Stimulated activated CD4-positive, alpha-beta T cell treated with anti-CD3 and anti-CD28 coated beads, Interleukin-2, amount 100 ng/mL, for 24 hours (primary cell): ENCODE measurements at regions not wholly inside any gene's neighbourhood (a gene's known extent, or its start where the extent isn't known, plus 50 kb on each side); places are given as distances from the start of the nearest gene placed in this dataset.
"Not testable (repeated sequence)": the region's sequence is repeated elsewhere in the genome, so short reads cannot be mapped to it uniquely, and the experiment has no call there.

ENCODE experiments used
- DNase-seq, 2 donors: peaks; one replicate each; pipeline ENCODE4 v3.0.0-alpha.2; 2020

- no peak for DNase-seq
Measured at GRCh38 chr20:17872959-17873358, 95.6 kb downstream of the SNX5 start.

GRCh38 chr20:17872434-17872833 is 96.2 kb downstream of the SNX5 start:
- DNase-seq, result no peak

GRCh38 chr20:17871886-17872285 is 96.7 kb downstream of the SNX5 start:
- no peak for DNase-seq

GRCh38 chr20:17871181-17871580 is 97.4 kb downstream of the SNX5 start:
- no peak for DNase-seq

GRCh38 chr20:17870086-17870740 is 98.4 kb downstream of the SNX5 start:
- DNase-seq, result no peak

- DNase-seq, result no peak
Measured at GRCh38 chr20:17869295-17869994, 99.1 kb downstream of the SNX5 start.

- no peak for DNase-seq
Measured at GRCh38 chr20:17868700-17869231, 99.8 kb downstream of the SNX5 start.

GRCh38 chr20:17868151-17868550 is 100.4 kb downstream of the SNX5 start:
- no peak for DNase-seq

GRCh38 chr20:17867131-17867925 is 101.3 kb downstream of the SNX5 start:
- no peak for DNase-seq

- DNase-seq, result no peak
Measured at GRCh38 chr20:17866234-17867001, 102.2 kb downstream of the SNX5 start.

GRCh38 chr20:17863577-17864292 is 104.9 kb downstream of the SNX5 start:
- no peak for DNase-seq

GRCh38 chr20:17863209-17863576 is 105.4 kb downstream of the SNX5 start:
- no peak for DNase-seq

GRCh38 chr20:17862171-17862570 is 106.4 kb downstream of the SNX5 start:
- DNase-seq, result no peak

- DNase-seq, result not testable (repeated sequence)
Measured at GRCh38 chr20:17861620-17862019, 107.0 kb downstream of the SNX5 start.

- no peak for DNase-seq
Measured at GRCh38 chr20:17860301-17861197, 108.0 kb downstream of the SNX5 start.

GRCh38 chr20:17859616-17860232 is 108.9 kb downstream of the SNX5 start:
- DNase-seq, result peak in 1 of 2 donors; percentile 14

GRCh38 chr20:17859002-17859615 is 109.5 kb downstream of the SNX5 start:
- DNase-seq, result no peak

- no peak for DNase-seq
Measured at GRCh38 chr20:17858450-17859001, 110.1 kb downstream of the SNX5 start.

- no peak for DNase-seq
Measured at GRCh38 chr20:17857639-17858449, 110.8 kb downstream of the SNX5 start.
